ENCODE measurements at regions not wholly inside any gene's neighbourhood (a gene's known extent, or its start where the extent isn't known, plus 50 kb on each side); places are given as distances from the start of the nearest gene placed in this dataset.

GRCh38 chr15:66907826-66908743, 157.3 kb upstream of the SMAD3 start:
- Histone ChIP-seq H2BK120ac (ENCODE audit: low read depth, low read length) (no peak overlapping the region), H4K20me1 (ENCODE audit: insufficient read depth, low read length) (no peaks in the 10 kb centered on the region), H3K27me3 (ENCODE audit: control insufficient read depth, insufficient read depth, low read length) (peaks cover 2% of the 10 kb centered on the region; the same call in 1 of the 2 replicates), H3K4me3 (ENCODE audit: insufficient read depth, low read depth, low read length) (no peak overlapping the region), H3K79me1 (ENCODE audit: low read depth in 1 of 2, low read length in 2 of 2) (no peaks in the 10 kb centered on the region), H2AK5ac (ENCODE audit: low read depth, low read length) (no peak overlapping the region), H2BK20ac (ENCODE audit: low read depth, low read length) (no peak overlapping the region), H3K9ac (ENCODE audit: low read depth, low read length) (peak overlapping the region; percentile 58), H3K27ac (ENCODE audit: insufficient read depth, low read length) (peak overlapping the region; percentile 79; the same call in 1 of the 2 replicates), H3K18ac (ENCODE audit: low read depth, low read length) (peak overlapping the region; percentile 57), H3K4ac (ENCODE audit: low read depth, low read length) (0 out of 2 replicates have a peak overlapping the region, but pooled peaks have one; percentile 9), H2AK9ac (replicated peaks; ENCODE audit: low read depth, low read length, poor library complexity) (no peak overlapping the region), H3K4me1 (ENCODE audit: control insufficient read depth, insufficient read depth, low read length) (peaks cover 12% of the 10 kb centered on the region), H4K5ac (ENCODE audit: low read depth, low read length) (peak overlapping the region; percentile 51), H2BK5ac (ENCODE audit: low read depth, low read length, poor library complexity, severe bottlenecking) (peak overlapping the region; percentile 35), H3K9me1 (ENCODE audit: insufficient read depth, low read length) (no peaks in the 10 kb centered on the region), H4K91ac (ENCODE audit: insufficient read depth, low read depth, low read length) (no peak overlapping the region; the same call in 1 of the 2 replicates), H4K8ac (ENCODE audit: low read depth in 2 of 2, low read length in 2 of 2) (peak overlapping the region in 1 of 2 experiments; percentile 33; a peak in 1 of 4 replicates), H3K23ac (ENCODE audit: low read depth, low read length) (no peak overlapping the region), H3K36me3 (ENCODE audit: control insufficient read depth, insufficient read depth, low read length) (no peaks in the 10 kb centered on the region), H3K14ac (replicated peaks; ENCODE audit: low read depth, low read length) (peak overlapping the region; percentile 27; the same call in 1 of the 2 replicates), H3K4me2 (ENCODE audit: low read depth, low read length) (peak overlapping the region; percentile 56), H2AFZ (replicated peaks; ENCODE audit: low read length, poor library complexity) (peak overlapping the region; percentile 51), H3K9me3 (ENCODE audit: control insufficient read depth, insufficient read depth, low read length) (peaks cover 2% of the 10 kb centered on the region; the same call in 1 of the 2 replicates), H2BK15ac (ENCODE audit: low read depth, low read length) (0 out of 3 replicates have a peak overlapping the region, but pooled peaks have one; percentile 14), H3K56ac (ENCODE audit: extremely low read depth, insufficient read depth, low read length) (no peak overlapping the region)
- no TSS peak for BruUV-seq (replicated peaks)
- dilution Hi-C loops (cut with HindIII; ENCODE audit: low sequenced_read_pairs, unreplicated experiment) (no loop called here), intact Hi-C loops (cut with micrococcal nuclease) (no loop called here), in situ Hi-C loops (cut with MboI; ENCODE audit: low sequenced_read_pairs) (no loop called here)
- POLR2A ChIA-PET (ENCODE audit: unreplicated experiment), result no interaction called here
- ATAC-seq (ENCODE audit: low read depth) (peak; percentile 82), DNase-seq (peak; percentile 37)
- CTCF ChIA-PET, result no interaction called here
- 44% methylated on average over 3 of the region's 9 CpGs; no CpG with 5 or more reads in 1 of the 2 experiments for WGBS, 2 experiments (ENCODE audit: extremely low coverage in 2 of 2, insufficient read length in 1 of 2)
- no peak for TF ChIP-seq RAD21 (IDR thresholded peaks at IDR 0.05; ENCODE audit: low read length)
- TF ChIP-seq CHD1 (IDR thresholded peaks at IDR 0.05; ENCODE audit: low read depth, low read length), result no peak
- no peak for TF ChIP-seq FOS (IDR thresholded peaks at IDR 0.05; ENCODE audit: low read depth, low read length)
- TF ChIP-seq MAZ (IDR thresholded peaks at IDR 0.05; ENCODE audit: borderline replicate concordance, low read depth, low read length), result no peak
- TF ChIP-seq CEBPB (IDR thresholded peaks at IDR 0.05; ENCODE audit: low read depth, low read length), result no peak
- no peak for TF ChIP-seq BHLHE40 (IDR thresholded peaks at IDR 0.05; ENCODE audit: low read depth, low read length)
- no peak for TF ChIP-seq ELK1 (IDR thresholded peaks at IDR 0.05; ENCODE audit: borderline replicate concordance, low read depth, low read length)
- no peak for TF ChIP-seq CTCF (conservative IDR thresholded peaks at IDR 0.05; ENCODE audit: low read depth, low read length)
- no peak for TF ChIP-seq RCOR1 (IDR thresholded peaks at IDR 0.05; ENCODE audit: insufficient replicate concordance, low read length)
- no peak for TF ChIP-seq USF2 (IDR thresholded peaks at IDR 0.05; ENCODE audit: low read depth, low read length)
- TF ChIP-seq MAFK (IDR thresholded peaks at IDR 0.05; ENCODE audit: low read depth, low read length), result no peak
- TF ChIP-seq SMC3 (IDR thresholded peaks at IDR 0.05; ENCODE audit: low read depth, low read length), result no peak
- TF ChIP-seq MXI1 (IDR thresholded peaks at IDR 0.05; ENCODE audit: borderline replicate concordance, low read depth, low read length), result no peak
